Liver (tissue), 8 donors: ENCODE measurements at regions not wholly inside any gene's neighbourhood (a gene's known extent, or its start where the extent isn't known, plus 50 kb on each side); places are given as distances from the start of the nearest gene placed in this dataset.

Experiments
- DNase-seq: peaks from one replicate; pipeline ENCODE4 v3.0.0-alpha.2; 2017; ENCODE audit warnings: low spot score
- H3K27ac ChIP-seq, 2 donors: one replicate each; pipeline ENCODE4 v1.7.0; 2013; ENCODE audit warnings: inconsistent platforms in 2 of 2, low read length in 2 of 2, control low read depth in 1 of 2, low read depth in 1 of 2, mild to moderate bottlenecking in 1 of 2
- H3K27me3 ChIP-seq, 4 donors: one replicate each; pipeline versions ENCODE4 v1.6.1 to v1.7.0; 2013; ENCODE audit warnings: low read length in 3 of 4, inconsistent platforms in 1 of 4, mild to moderate bottlenecking in 1 of 4, moderate library complexity in 1 of 4; ENCODE audit not compliant: control insufficient read depth in 4 of 4, insufficient read depth in 4 of 4
- H3K36me3 ChIP-seq, 4 donors: one replicate each; pipeline versions ENCODE4 v1.6.1 to v1.7.0; 2013; ENCODE audit warnings: low read length in 3 of 4, mild to moderate bottlenecking in 3 of 4, low read depth in 1 of 4, moderate library complexity in 1 of 4; ENCODE audit not compliant: control insufficient read depth in 4 of 4, insufficient read depth in 3 of 4
- H3K4me1 ChIP-seq, 4 donors: one replicate each; pipeline versions ENCODE4 v1.6.1 to v1.7.0; 2013; ENCODE audit warnings: low read length in 3 of 4, mild to moderate bottlenecking in 3 of 4, moderate library complexity in 1 of 4; ENCODE audit not compliant: control insufficient read depth in 4 of 4, insufficient read depth in 4 of 4
- H3K4me3 ChIP-seq, 3 donors: one replicate each; pipeline versions ENCODE4 v1.6.1 to v1.7.0; 2013; ENCODE audit warnings: low read length in 3 of 3, control low read depth in 1 of 3, low read depth in 1 of 3, mild to moderate bottlenecking in 1 of 3
- H3K9ac ChIP-seq, 2 donors: one replicate each; pipeline ENCODE4 v1.7.0; 2013; ENCODE audit warnings: low read length in 2 of 2, mild to moderate bottlenecking in 2 of 2, moderate library complexity in 2 of 2, control low read depth in 1 of 2, low read depth in 1 of 2
- H3K9me3 ChIP-seq, 4 donors: one replicate each; pipeline versions ENCODE4 v1.6.1 to v1.7.0; 2013; ENCODE audit warnings: low read length in 3 of 4; ENCODE audit not compliant: control insufficient read depth in 4 of 4
- CTCF ChIP-seq: fragments of 150-350 bp; IDR thresholded peaks from 2 replicates; pipeline ENCODE4 v1.5.1; 2017; ENCODE audit warnings: improper control_type of control experiment, low read depth, low read length; ENCODE audit not compliant: missing input control
- EGR1 ChIP-seq, 2 donors: IDR thresholded peaks; 2 replicates each; pipeline ENCODE4 v1.6.1; 2016 to 2018; ENCODE audit warnings: antibody characterized with exemption in 2 of 2, low read depth in 2 of 2
- FOXA1 ChIP-seq: IDR thresholded peaks from 2 replicates; pipeline ENCODE4 v1.6.1; 2016; ENCODE audit warnings: antibody characterized with exemption
- FOXA2 ChIP-seq: IDR thresholded peaks from 2 replicates; pipeline ENCODE4 v1.6.1; 2016; ENCODE audit warnings: antibody characterized with exemption
- GABPA ChIP-seq, 2 donors: IDR thresholded peaks in 1 of 2; conservative IDR thresholded peaks in 1 of 2; 2 replicates each; pipeline ENCODE4 v1.6.1; 2016; ENCODE audit warnings: antibody characterized with exemption in 2 of 2, mild to moderate bottlenecking in 1 of 2, moderate library complexity in 1 of 2
- HNF4A ChIP-seq, 2 donors: conservative IDR thresholded peaks; 2 replicates each; pipeline ENCODE4 v1.6.1; 2016; ENCODE audit warnings: antibody characterized with exemption in 2 of 2, mild to moderate bottlenecking in 2 of 2
- HNF4G ChIP-seq: IDR thresholded peaks from 2 replicates; pipeline ENCODE4 v1.6.1; 2016; ENCODE audit warnings: antibody characterized with exemption
- JUND ChIP-seq, 2 donors: IDR thresholded peaks; 2 replicates each; pipeline ENCODE4 v1.6.1; 2016; ENCODE audit warnings: antibody characterized with exemption in 2 of 2
- MAX ChIP-seq: IDR thresholded peaks from 2 replicates; pipeline ENCODE4 v1.6.1; 2016; ENCODE audit warnings: antibody characterized with exemption
- NR2F2 ChIP-seq: IDR thresholded peaks from 2 replicates; pipeline ENCODE4 v1.6.1; 2016; ENCODE audit warnings: antibody characterized with exemption
- RAD21 ChIP-seq, 2 donors: IDR thresholded peaks; 2 replicates each; pipeline ENCODE4 v1.6.1; 2016; ENCODE audit warnings: antibody characterized with exemption in 2 of 2, mild to moderate bottlenecking in 2 of 2
- RXRA ChIP-seq, 2 donors: IDR thresholded peaks; 2 replicates each; pipeline ENCODE4 v1.6.1; 2017 to 2018; ENCODE audit warnings: antibody characterized with exemption in 2 of 2, mild to moderate bottlenecking in 1 of 2
- SP1 ChIP-seq: IDR thresholded peaks from 2 replicates; pipeline ENCODE4 v1.6.1; 2018; ENCODE audit warnings: antibody characterized with exemption, mild to moderate bottlenecking
- TAF1 ChIP-seq: conservative IDR thresholded peaks from 2 replicates; pipeline ENCODE4 v1.6.1; 2016; ENCODE audit warnings: antibody characterized with exemption, mild to moderate bottlenecking
- YY1 ChIP-seq: IDR thresholded peaks from 2 replicates; pipeline ENCODE4 v1.6.1; 2016; ENCODE audit warnings: antibody characterized with exemption, mild to moderate bottlenecking
- ZBTB33 ChIP-seq: IDR thresholded peaks from 2 replicates; pipeline ENCODE4 v1.6.1; 2016; ENCODE audit warnings: antibody characterized with exemption
- WGBS: extraction: QIAGEN DNeasy Blood & Tissue Kit; methylation state at CpG from one replicate; pipeline ENCODE4 v1.1.7; 2013; 5-methylcytosine and 5-hydroxymethylcytosine counted together
- TF ChIP-seq, protein P1 (sequence below): IDR thresholded peaks from 2 replicates; pipeline ENCODE4 v1.6.1; 2016; ENCODE audit warnings: antibody characterized with exemption
- TF ChIP-seq, protein P2 (sequence below): IDR thresholded peaks from 2 replicates; pipeline ENCODE4 v1.6.1; 2016; ENCODE audit warnings: antibody characterized with exemption, mild to moderate bottlenecking
- donor health status: healthy.
- donor health status: healthy.
- donor health status: healthy.
- donor health status: healthy.
- donor health status: healthy.

DNA sequence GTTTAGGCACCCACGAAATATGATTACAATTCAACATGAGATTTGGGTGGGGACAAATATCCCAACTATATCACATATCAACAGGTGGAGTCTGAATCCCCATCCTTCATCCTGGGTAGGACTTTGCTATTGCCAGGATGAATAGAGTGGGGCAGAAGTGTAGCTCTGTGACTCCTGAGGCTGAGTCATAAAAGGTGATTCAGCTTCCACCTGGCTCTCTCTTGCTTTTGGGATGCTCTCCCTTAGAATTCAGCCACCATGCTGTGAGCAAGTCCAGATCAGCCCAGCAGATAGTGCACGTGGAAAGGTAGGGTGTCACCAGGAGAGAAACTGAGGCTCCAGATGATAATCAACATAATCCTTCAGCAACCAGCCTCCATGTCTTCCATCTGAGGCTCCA lies 193.8 kb upstream of the BCOR start:
- H3K9ac ChIP-seq: no peak overlapping the region
- no peak for DNase-seq
- no peak overlapping the region for H3K27ac ChIP-seq
- no peaks in the 10 kb centered on the region for H3K4me1 ChIP-seq
- TF ChIP-seq SP1 (no peak), EGR1 (IDR thresholded peaks at IDR 0.05; ENCODE audit: low read depth in 2 of 2) (no peak), RXRA (IDR thresholded peaks at IDR 0.05) (no peak), YY1 (no peak), TAF1 (no peak), HNF4A (conservative IDR thresholded peaks at IDR 0.05) (no peak), ZBTB33 (no peak), JUND (IDR thresholded peaks at IDR 0.05) (no peak), FOXA1 (no peak), NR2F2 (no peak), FOXA2 (no peak), RAD21 (IDR thresholded peaks at IDR 0.05) (no peak), HNF4G (no peak), MAX (no peak), GABPA (IDR thresholded peaks at IDR 0.05 in 1 of 2, conservative IDR thresholded peaks at IDR 0.05 in 1 of 2) (no peak), CTCF (no peak)
- TF ChIP-seq, protein P1, sequence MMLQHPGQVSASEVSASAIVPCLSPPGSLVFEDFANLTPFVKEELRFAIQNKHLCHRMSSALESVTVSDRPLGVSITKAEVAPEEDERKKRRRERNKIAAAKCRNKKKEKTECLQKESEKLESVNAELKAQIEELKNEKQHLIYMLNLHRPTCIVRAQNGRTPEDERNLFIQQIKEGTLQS: no peak
- TF ChIP-seq, protein P2, sequence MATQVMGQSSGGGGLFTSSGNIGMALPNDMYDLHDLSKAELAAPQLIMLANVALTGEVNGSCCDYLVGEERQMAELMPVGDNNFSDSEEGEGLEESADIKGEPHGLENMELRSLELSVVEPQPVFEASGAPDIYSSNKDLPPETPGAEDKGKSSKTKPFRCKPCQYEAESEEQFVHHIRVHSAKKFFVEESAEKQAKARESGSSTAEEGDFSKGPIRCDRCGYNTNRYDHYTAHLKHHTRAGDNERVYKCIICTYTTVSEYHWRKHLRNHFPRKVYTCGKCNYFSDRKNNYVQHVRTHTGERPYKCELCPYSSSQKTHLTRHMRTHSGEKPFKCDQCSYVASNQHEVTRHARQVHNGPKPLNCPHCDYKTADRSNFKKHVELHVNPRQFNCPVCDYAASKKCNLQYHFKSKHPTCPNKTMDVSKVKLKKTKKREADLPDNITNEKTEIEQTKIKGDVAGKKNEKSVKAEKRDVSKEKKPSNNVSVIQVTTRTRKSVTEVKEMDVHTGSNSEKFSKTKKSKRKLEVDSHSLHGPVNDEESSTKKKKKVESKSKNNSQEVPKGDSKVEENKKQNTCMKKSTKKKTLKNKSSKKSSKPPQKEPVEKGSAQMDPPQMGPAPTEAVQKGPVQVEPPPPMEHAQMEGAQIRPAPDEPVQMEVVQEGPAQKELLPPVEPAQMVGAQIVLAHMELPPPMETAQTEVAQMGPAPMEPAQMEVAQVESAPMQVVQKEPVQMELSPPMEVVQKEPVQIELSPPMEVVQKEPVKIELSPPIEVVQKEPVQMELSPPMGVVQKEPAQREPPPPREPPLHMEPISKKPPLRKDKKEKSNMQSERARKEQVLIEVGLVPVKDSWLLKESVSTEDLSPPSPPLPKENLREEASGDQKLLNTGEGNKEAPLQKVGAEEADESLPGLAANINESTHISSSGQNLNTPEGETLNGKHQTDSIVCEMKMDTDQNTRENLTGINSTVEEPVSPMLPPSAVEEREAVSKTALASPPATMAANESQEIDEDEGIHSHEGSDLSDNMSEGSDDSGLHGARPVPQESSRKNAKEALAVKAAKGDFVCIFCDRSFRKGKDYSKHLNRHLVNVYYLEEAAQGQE: no peak
- peaks cover 0 to 5% (median 2%) of the 10 kb centered on the region in 4 donors for H3K9me3 ChIP-seq
- no peak overlapping the region for H3K4me3 ChIP-seq
- 77% methylated on average over 2 of the region's 2 CpGs for WGBS
- H3K27me3 ChIP-seq: no peaks in the 10 kb centered on the region
- H3K36me3 ChIP-seq: no peaks in the 10 kb centered on the region

DNA sequence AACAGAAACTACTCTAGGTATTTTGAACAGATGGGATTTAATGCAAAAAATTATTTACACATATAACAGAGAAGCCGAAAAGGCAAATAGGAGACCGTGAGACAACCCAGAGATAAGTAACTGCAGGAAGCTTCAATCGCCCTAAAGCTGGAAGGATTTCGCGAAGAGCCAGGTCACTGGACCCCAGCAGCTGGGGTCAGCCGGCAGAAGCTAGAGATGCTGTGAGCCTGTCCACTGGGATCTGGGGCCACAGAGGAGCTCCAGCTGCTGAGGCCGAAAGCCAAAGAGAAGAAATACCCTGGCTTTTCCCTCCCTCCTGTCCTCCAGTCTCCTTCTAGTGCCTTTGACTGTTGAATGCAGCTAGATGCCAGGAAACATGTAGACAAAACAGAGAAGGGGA lies 192.8 kb upstream of the BCOR start:
- DNase-seq: no peak
- Histone ChIP-seq H3K27me3 (no peaks in the 10 kb centered on the region), H3K4me1 (no peaks in the 10 kb centered on the region), H3K9me3 (peaks cover 0 to 5% (median 2%) of the 10 kb centered on the region in 4 donors), H3K27ac (no peak overlapping the region), H3K4me3 (no peak overlapping the region), H3K36me3 (no peaks in the 10 kb centered on the region), H3K9ac (no peak overlapping the region)
- 70% methylated on average over 7 of the region's 7 CpGs for WGBS
- TF ChIP-seq EGR1 (IDR thresholded peaks at IDR 0.05; ENCODE audit: low read depth in 2 of 2): no peak
- no peak for TF ChIP-seq YY1
- TF ChIP-seq, protein P1: no peak
- TF ChIP-seq FOXA2: no peak
- no peak for TF ChIP-seq MAX
- no peak for TF ChIP-seq RXRA (IDR thresholded peaks at IDR 0.05)
- no peak for TF ChIP-seq NR2F2
- no peak for TF ChIP-seq ZBTB33
- no peak for TF ChIP-seq HNF4A (conservative IDR thresholded peaks at IDR 0.05)
- TF ChIP-seq GABPA (IDR thresholded peaks at IDR 0.05 in 1 of 2, conservative IDR thresholded peaks at IDR 0.05 in 1 of 2): no peak
- no peak for TF ChIP-seq FOXA1
- TF ChIP-seq HNF4G: no peak
